AG09309 (cell line): ENCODE measurements at regions not wholly inside any gene's neighbourhood (a gene's known extent, or its start where the extent isn't known, plus 50 kb on each side); places are given as distances from the start of the nearest gene placed in this dataset.

Experiments
- DNase-seq: peaks from one replicate; pipeline ENCODE4 v3.0.0-alpha.2; 2010; ENCODE audit warnings: low read depth
- H3K4me3 ChIP-seq: 2 replicates; pipeline ENCODE4 v1.5.1; 2011; ENCODE audit warnings: mild to moderate bottlenecking, low read depth, low read length, moderate library complexity; ENCODE audit not compliant: control insufficient read depth
- TF ChIP-seq, protein P1 (sequence below): IDR thresholded peaks from 2 replicates; pipeline ENCODE4 v1.5.1; 2011; ENCODE audit warnings: mild to moderate bottlenecking, low read depth, low read length, inconsistent platforms; ENCODE audit not compliant: insufficient read depth, control insufficient read depth; ENCODE audit errors: missing control alignments

DNA sequence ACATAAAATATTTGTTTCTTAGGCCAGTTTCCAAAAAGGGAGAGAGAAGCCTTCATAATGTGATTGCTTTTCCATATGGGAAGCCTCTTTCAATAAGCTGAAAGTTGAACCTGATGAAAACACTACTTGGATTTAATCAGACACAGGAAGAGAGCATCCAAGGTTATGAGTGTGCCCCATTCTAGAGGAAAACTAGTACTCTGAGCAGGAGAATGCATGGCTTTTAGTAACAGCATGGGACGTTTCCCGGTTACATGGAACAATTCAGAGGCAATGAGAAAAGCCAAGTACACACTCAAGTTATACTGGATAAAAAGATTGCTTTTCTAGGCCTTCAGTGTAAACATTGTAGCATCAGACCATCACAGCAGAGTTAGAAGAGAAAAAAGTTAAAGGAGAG, 315.8 kb downstream of the ZNF516 start:
- DNase-seq, result no peak
- no peak overlapping the region for H3K4me3 ChIP-seq
- TF ChIP-seq, protein P1, sequence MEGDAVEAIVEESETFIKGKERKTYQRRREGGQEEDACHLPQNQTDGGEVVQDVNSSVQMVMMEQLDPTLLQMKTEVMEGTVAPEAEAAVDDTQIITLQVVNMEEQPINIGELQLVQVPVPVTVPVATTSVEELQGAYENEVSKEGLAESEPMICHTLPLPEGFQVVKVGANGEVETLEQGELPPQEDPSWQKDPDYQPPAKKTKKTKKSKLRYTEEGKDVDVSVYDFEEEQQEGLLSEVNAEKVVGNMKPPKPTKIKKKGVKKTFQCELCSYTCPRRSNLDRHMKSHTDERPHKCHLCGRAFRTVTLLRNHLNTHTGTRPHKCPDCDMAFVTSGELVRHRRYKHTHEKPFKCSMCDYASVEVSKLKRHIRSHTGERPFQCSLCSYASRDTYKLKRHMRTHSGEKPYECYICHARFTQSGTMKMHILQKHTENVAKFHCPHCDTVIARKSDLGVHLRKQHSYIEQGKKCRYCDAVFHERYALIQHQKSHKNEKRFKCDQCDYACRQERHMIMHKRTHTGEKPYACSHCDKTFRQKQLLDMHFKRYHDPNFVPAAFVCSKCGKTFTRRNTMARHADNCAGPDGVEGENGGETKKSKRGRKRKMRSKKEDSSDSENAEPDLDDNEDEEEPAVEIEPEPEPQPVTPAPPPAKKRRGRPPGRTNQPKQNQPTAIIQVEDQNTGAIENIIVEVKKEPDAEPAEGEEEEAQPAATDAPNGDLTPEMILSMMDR, result no peak

DNA sequence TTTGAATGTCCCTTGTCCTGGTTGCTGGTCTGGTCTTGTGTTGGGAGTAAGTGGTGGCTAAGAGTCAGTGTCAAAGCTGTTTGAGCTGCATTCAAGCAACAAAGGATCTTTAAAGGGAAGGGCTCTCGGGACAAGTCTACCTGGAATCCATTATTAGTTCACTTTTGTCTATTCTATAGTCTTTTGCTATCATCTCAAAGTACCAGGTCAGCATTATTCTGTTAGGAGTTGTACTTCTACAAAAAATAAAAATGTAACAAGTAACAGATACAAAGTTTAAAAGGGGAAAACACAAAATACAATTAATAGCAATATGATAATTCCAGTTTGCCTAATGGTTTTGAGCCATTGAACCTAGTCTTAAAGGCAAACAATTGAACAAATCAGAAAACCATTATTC, 317.9 kb downstream of the ZNF516 start:
- H3K4me3 ChIP-seq, result no peak overlapping the region
- no peak for DNase-seq
- TF ChIP-seq, protein P1, result no peak

DNA sequence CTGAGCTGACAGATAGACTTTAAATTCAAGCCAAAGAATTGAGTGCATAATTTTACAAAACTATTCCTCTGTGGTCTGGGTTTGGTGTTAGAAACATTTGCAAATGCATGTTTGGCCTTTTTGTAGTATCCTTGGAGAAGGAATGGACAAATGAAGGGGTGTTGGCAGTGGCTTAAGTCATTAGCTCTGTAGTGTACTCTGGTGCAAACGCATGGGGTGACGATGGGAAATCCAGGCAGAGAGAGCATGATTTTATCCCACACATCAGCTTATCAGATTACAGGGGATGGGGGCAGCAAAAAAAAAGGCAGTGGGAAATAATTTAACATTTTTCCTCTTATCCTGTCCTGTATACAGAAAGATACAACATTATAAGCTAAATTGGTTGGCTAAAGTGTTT, 320.6 kb downstream of the ZNF516 start:
- no peak overlapping the region for H3K4me3 ChIP-seq
- TF ChIP-seq, protein P1, result no peak
- no peak for DNase-seq

DNA sequence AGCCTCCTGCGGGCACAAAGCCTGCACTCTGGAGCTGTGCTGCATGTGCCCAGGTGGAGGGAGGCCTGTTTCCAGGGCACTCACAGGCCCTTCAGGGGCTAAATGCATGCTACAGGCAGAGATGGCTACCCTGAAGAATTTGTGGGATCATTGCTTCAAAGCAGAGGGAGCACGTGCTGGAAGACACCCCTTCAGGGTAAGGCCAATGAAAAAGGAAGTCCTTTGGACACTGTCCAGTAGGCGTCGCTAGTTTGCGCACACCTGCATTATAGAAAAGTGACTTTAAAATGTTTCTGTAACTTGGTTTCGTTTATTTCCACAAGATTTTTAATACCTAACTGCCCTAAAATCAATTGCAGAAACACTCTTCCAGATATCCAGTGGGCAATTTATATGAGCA, 325.3 kb downstream of the ZNF516 start:
- no peak for DNase-seq
- no peak overlapping the region for H3K4me3 ChIP-seq
- TF ChIP-seq, protein P1, result no peak

DNA sequence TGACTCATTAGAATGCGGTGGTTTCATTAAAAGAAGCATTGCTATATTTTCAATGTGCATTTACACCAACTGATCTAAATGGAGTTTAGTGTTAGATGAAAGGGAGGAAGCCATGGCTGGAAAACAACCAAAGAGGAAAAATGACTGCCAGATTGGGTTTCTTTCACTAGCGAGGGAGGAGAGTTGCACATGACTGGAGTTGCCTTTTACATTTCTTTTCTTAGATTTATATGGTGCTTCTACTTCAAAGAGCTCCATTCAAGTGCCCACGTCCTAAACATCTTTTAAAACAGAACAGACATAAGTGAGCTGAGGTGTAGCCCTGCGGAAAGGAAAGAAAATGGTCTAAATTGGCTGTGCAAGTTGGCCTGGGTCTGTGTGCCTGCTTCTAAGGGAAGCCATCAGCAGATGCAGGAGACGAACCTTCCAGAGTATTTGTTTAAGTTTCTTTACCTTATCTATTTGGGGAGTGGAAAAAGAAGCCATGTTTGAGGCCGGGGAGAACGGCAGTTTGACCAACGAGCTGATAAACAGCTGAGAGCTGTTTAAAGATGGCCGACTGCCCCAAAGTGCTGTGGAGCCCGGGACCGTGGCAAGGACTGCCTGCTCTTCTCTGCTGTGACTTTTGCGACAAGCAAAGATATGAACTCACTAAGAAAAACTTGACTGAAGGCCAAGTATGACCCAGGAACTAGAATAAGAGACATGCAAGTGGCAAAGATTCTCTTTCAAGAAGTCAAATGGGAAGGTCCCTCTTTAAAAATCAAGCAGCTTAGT, 327.0 kb downstream of the ZNF516 start:
- DNase-seq, result no peak
- TF ChIP-seq, protein P1, result no peak
- H3K4me3 ChIP-seq, result no peak overlapping the region

DNA sequence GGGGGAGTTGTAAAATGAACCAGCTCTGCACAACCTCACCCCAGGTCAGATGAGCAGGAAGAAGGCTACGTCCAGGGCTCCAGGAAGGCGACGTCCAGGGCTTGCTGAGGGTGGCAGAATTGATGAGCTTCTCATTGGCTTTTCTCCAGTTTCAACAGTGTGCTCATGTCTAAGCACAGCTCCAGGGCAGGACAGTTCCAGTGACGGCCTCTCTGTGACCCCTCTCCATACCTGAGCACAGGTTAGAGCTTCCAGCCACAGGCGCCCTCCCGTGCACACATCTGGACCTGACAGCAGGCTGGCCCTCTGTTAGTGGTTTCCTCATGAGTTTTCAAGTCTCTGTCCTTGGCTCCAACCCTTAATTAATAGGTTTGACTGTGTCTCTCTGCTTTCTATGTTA, 327.6 kb downstream of the ZNF516 start:
- no peak overlapping the region for H3K4me3 ChIP-seq
- TF ChIP-seq, protein P1, result no peak
- no peak for DNase-seq
